Hepatocyte (in vitro differentiated cells): ENCODE measurements at regions not wholly inside any gene's neighbourhood (a gene's known extent, or its start where the extent isn't known, plus 50 kb on each side); places are given as distances from the start of the nearest gene placed in this dataset.

Experiments used
- DNase-seq: peaks from one replicate; pipeline ENCODE4 v3.0.0-alpha.2; 2016; ENCODE audit warnings: low spot score
- H2AFZ ChIP-seq: fragments of 200-600 bp; sonication (generic); 2 replicates; pipeline ENCODE4 v1.6.0; 2016; ENCODE audit warnings: antibody characterized with exemption, mild to moderate bottlenecking
- H3K27ac ChIP-seq: fragments of 200-600 bp; sonication (generic); 2 replicates; pipeline ENCODE4 v1.5.1; 2016; ENCODE audit warnings: mild to moderate bottlenecking
- H3K27me3 ChIP-seq: fragments of 200-600 bp; sonication (generic); 2 replicates; pipeline ENCODE4 v1.6.1; 2016
- H3K36me3 ChIP-seq: fragments of 200-600 bp; sonication (generic); replicated peaks from 2 replicates; pipeline ENCODE4 v1.5.1; 2016; ENCODE audit warnings: low read depth; ENCODE audit not compliant: insufficient read depth
- H3K4me1 ChIP-seq: fragments of 200-600 bp; sonication (generic); 2 replicates; pipeline ENCODE4 v1.5.1; 2016; ENCODE audit warnings: mild to moderate bottlenecking, moderate library complexity; ENCODE audit not compliant: insufficient read depth
- H3K4me2 ChIP-seq: fragments of 200-600 bp; sonication (generic); 2 replicates; pipeline ENCODE4 v1.6.0; 2016
- H3K4me3 ChIP-seq: fragments of 200-600 bp; sonication (generic); 2 replicates; pipeline ENCODE4 v1.5.1; 2016; ENCODE audit warnings: mild to moderate bottlenecking
- H3K79me2 ChIP-seq: fragments of 200-600 bp; sonication (generic); 2 replicates; pipeline ENCODE4 v1.6.0; 2017; ENCODE audit warnings: mild to moderate bottlenecking
- H3K9me2 ChIP-seq: fragments of 200-600 bp; sonication (generic); replicated peaks from 2 replicates; pipeline ENCODE4 v1.6.0; 2017; ENCODE audit warnings: mild to moderate bottlenecking; ENCODE audit not compliant: insufficient read depth
- H3K9me3 ChIP-seq: fragments of 200-600 bp; sonication (generic); 2 replicates; pipeline ENCODE4 v1.5.1; 2016; ENCODE audit warnings: low read depth, mild to moderate bottlenecking
- H4K20me1 ChIP-seq: fragments of 200-600 bp; sonication (generic); 2 replicates; pipeline ENCODE4 v1.6.0; 2016; ENCODE audit warnings: mild to moderate bottlenecking; ENCODE audit not compliant: insufficient read depth, poor library complexity, severe bottlenecking
- EZH2 ChIP-seq: fragments of 200-600 bp; sonication (generic); IDR thresholded peaks from 2 replicates; pipeline ENCODE4 v1.6.1; 2016; ENCODE audit warnings: antibody characterized with exemption, mild to moderate bottlenecking, borderline replicate concordance
- EZH2phosphoT487 ChIP-seq: fragments of 200-600 bp; sonication (generic); IDR thresholded peaks from one replicate; pipeline ENCODE4 v1.6.1; 2018; ENCODE audit warnings: antibody characterized with exemption, mild to moderate bottlenecking, low read depth, moderate library complexity; ENCODE audit not compliant: unreplicated experiment, severe bottlenecking
- WGBS: methylation state at CpG from one replicate; pipeline ENCODE4 v1.1.6; 2016; ENCODE audit warnings: low lambda C conversion rate; ENCODE audit errors: missing lambda C conversion rate; 5-methylcytosine and 5-hydroxymethylcytosine counted together
- TF ChIP-seq, protein P1 (sequence below): fragments of 200-600 bp; sonication (generic); IDR thresholded peaks from 2 replicates; pipeline ENCODE4 v1.5.1; 2016; ENCODE audit warnings: antibody characterized with exemption, mild to moderate bottlenecking; ENCODE audit not compliant: poor library complexity

DNA sequence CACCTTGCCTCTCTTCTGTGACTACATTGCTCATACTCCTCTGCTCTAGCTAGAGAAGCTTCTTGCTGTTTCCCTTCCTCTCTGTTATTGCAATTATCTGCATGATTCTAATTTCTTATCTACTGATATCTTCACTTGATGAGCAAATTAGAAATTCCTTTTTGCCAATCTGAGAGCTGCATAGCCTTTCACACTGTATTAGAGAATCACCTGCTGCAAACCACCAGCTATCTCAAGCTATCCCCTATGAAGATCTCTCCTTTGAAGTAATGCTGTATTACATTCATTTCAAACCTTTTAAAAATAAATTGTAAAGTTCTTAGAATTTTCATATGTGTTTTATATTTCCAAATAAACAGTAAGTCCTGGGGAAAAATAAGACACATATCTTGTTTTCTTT is 89.0 kb upstream of the ZNF804B start:
- DNase-seq = no peak
- no peaks in the 10 kb centered on the region for H4K20me1 ChIP-seq

GRCh38 chr7:88669913-88670312 is 89.6 kb upstream of the ZNF804B start:
- Histone ChIP-seq H3K4me1 (peaks cover 5% of the 10 kb centered on the region), H3K79me2 (no peaks in the 10 kb centered on the region), H3K9me3 (no peaks in the 10 kb centered on the region), H3K27ac (no peak overlapping the region), H3K4me3 (no peak overlapping the region), H3K9me2 (no peaks in the 10 kb centered on the region), H4K20me1 (no peaks in the 10 kb centered on the region), H3K4me2 (no peak overlapping the region), H3K36me3 (no peaks in the 10 kb centered on the region), H3K27me3 (no peaks in the 10 kb centered on the region), H2AFZ (no peak overlapping the region)
- no peak for DNase-seq
- WGBS = 69% methylated on average over 3 of the region's 3 CpGs
- TF ChIP-seq, protein P1, sequence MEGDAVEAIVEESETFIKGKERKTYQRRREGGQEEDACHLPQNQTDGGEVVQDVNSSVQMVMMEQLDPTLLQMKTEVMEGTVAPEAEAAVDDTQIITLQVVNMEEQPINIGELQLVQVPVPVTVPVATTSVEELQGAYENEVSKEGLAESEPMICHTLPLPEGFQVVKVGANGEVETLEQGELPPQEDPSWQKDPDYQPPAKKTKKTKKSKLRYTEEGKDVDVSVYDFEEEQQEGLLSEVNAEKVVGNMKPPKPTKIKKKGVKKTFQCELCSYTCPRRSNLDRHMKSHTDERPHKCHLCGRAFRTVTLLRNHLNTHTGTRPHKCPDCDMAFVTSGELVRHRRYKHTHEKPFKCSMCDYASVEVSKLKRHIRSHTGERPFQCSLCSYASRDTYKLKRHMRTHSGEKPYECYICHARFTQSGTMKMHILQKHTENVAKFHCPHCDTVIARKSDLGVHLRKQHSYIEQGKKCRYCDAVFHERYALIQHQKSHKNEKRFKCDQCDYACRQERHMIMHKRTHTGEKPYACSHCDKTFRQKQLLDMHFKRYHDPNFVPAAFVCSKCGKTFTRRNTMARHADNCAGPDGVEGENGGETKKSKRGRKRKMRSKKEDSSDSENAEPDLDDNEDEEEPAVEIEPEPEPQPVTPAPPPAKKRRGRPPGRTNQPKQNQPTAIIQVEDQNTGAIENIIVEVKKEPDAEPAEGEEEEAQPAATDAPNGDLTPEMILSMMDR = no peak
- no peak for TF ChIP-seq EZH2phosphoT487
- TF ChIP-seq EZH2 = no peak

More for the DNA sequence above, 89.0 kb upstream of the ZNF804B start:
- Histone ChIP-seq H3K4me3 (no peak overlapping the region), H3K9me3 (no peaks in the 10 kb centered on the region), H3K36me3 (no peaks in the 10 kb centered on the region), H3K4me1 (no peaks in the 10 kb centered on the region), H3K79me2 (no peaks in the 10 kb centered on the region), H3K27ac (no peak overlapping the region), H3K9me2 (no peaks in the 10 kb centered on the region), H2AFZ (no peak overlapping the region), H3K4me2 (no peak overlapping the region), H3K27me3 (no peaks in the 10 kb centered on the region)
- no peak for TF ChIP-seq EZH2
- TF ChIP-seq EZH2phosphoT487 = no peak
- TF ChIP-seq, protein P1 = no peak

DNA sequence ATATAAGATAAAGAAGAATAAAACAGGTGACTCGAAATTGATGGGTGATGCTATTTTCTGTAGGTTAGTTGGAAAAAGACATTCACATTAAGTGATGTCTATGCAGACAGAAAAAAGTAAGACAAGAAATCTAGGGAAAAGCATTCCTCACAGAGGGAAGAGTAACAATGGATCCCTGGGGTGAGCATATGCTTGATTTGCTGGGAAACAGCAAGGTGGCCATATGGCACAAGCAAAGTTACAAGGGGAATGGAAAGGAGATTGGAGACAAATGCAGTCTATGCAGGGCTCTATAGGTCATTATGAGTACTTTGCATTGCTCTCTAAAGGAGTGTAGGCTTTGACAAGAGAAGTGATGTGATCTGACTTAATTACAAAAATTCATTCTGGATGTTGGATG is 90.9 kb upstream of the ZNF804B start:
- 77% methylated on average over 1 of the region's 1 CpG for WGBS
- no peaks in the 10 kb centered on the region for H3K79me2 ChIP-seq
- TF ChIP-seq EZH2 (no peak), EZH2phosphoT487 (no peak)
- TF ChIP-seq, protein P1 = no peak
- H3K4me1 ChIP-seq = peaks cover 6% of the 10 kb centered on the region
- H3K27me3 ChIP-seq = no peaks in the 10 kb centered on the region
- no peaks in the 10 kb centered on the region for H3K36me3 ChIP-seq
- H3K27ac ChIP-seq = no peak overlapping the region
- H2AFZ ChIP-seq = no peak overlapping the region
- DNase-seq = no peak
- H4K20me1 ChIP-seq = no peaks in the 10 kb centered on the region
- no peaks in the 10 kb centered on the region for H3K9me3 ChIP-seq
- no peak overlapping the region for H3K4me3 ChIP-seq
- no peaks in the 10 kb centered on the region for H3K9me2 ChIP-seq
- H3K4me2 ChIP-seq = no peak overlapping the region

DNA sequence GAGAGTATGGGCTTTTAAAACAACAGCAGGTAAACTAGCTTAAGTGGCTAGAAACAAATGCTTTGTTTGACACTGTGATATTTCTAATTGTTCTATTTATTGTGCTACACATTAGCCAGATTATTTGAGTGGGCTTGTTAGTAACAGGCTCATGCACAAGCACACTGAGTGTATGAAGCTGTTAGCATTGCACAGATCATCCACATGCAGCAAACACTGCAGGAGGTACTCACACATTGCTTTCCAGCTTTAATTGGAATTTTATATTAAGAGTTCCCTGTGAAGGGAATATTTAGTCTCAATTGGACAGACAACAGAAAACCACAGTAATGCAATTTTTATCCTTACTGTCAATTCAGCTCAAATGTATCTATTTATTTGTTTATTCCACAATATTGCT is 92.9 kb upstream of the ZNF804B start:
- Histone ChIP-seq H3K79me2 (no peaks in the 10 kb centered on the region), H3K36me3 (no peaks in the 10 kb centered on the region), H3K9me2 (no peaks in the 10 kb centered on the region), H3K4me1 (peaks cover 6% of the 10 kb centered on the region), H4K20me1 (no peaks in the 10 kb centered on the region), H3K27me3 (no peaks in the 10 kb centered on the region), H3K27ac (no peak overlapping the region), H3K9me3 (no peaks in the 10 kb centered on the region), H2AFZ (no peak overlapping the region), H3K4me3 (no peak overlapping the region), H3K4me2 (no peak overlapping the region)
- no peak for DNase-seq
- TF ChIP-seq EZH2 (no peak), EZH2phosphoT487 (no peak)
- TF ChIP-seq, protein P1 = no peak
